GM21737 (cell line): ENCODE measurements at regions not wholly inside any gene's neighbourhood (a gene's known extent, or its start where the extent isn't known, plus 50 kb on each side); places are given as distances from the start of the nearest gene placed in this dataset.
"Not testable (repeated sequence)": the region's sequence is repeated elsewhere in the genome, so short reads cannot be mapped to it uniquely, and the experiment has no call there.

Experiments used
- ATAC-seq: cut with Tn5 transposase; IDR thresholded peaks from one replicate; pipeline ENCODE4 v1.9.1; 2021; ENCODE audit warnings: mild to moderate bottlenecking, moderate library complexity; ENCODE audit not compliant: unreplicated experiment

- peak; percentile 71 for ATAC-seq
Observed at GRCh38 chr12:27133022-27133590, 50.7 kb upstream of the C12orf71 start.

- no peak for ATAC-seq
Observed at GRCh38 chr12:27140478-27140969, 58.1 kb upstream of the C12orf71 start.

- ATAC-seq, result no peak
Observed at GRCh38 chr12:27142101-27142721, 59.8 kb upstream of the C12orf71 start.

- ATAC-seq, result no peak
Observed at GRCh38 chr12:27143256-27144069, 61.1 kb upstream of the C12orf71 start.

- peak; percentile 52 for ATAC-seq
Observed at GRCh38 chr12:27145725-27146124, 63.3 kb upstream of the C12orf71 start.

GRCh38 chr12:27148373-27148772, 66.0 kb upstream of the C12orf71 start:
- no peak for ATAC-seq

GRCh38 chr12:27148791-27149190, 66.4 kb upstream of the C12orf71 start:
- ATAC-seq, result no peak

GRCh38 chr12:27151479-27151878, 69.1 kb upstream of the C12orf71 start:
- ATAC-seq, result no peak

GRCh38 chr12:27158297-27158696, 75.9 kb upstream of the C12orf71 start:
- no peak for ATAC-seq

GRCh38 chr12:27161458-27162228, 79.3 kb upstream of the C12orf71 start:
- no peak for ATAC-seq

- ATAC-seq, result no peak
Observed at GRCh38 chr12:27162229-27162537, 79.8 kb upstream of the C12orf71 start.

- no peak for ATAC-seq
Observed at GRCh38 chr12:27163048-27163715, 80.8 kb upstream of the C12orf71 start.

- no peak for ATAC-seq
Observed at GRCh38 chr12:27163894-27164293, 80.2 kb upstream of the STK38L start.

GRCh38 chr12:27164330-27165040, 79.6 kb upstream of the STK38L start:
- ATAC-seq, result no peak

- not testable (repeated sequence) for ATAC-seq
Observed at GRCh38 chr12:27165958-27166357, 78.1 kb upstream of the STK38L start.

- not testable (repeated sequence) for ATAC-seq
Observed at GRCh38 chr12:27171494-27171893, 72.6 kb upstream of the STK38L start.

GRCh38 chr12:27176765-27177164, 67.3 kb upstream of the STK38L start:
- ATAC-seq, result no peak

- no peak for ATAC-seq
Observed at GRCh38 chr12:27177706-27178105, 66.4 kb upstream of the STK38L start.

- ATAC-seq, result no peak
Observed at GRCh38 chr12:27178255-27178654, 65.8 kb upstream of the STK38L start.

- no peak for ATAC-seq
Observed at GRCh38 chr12:27178723-27179399, 65.2 kb upstream of the STK38L start.
